H1 (cell line): ENCODE measurements at regions not wholly inside any gene's neighbourhood (a gene's known extent, or its start where the extent isn't known, plus 50 kb on each side); places are given as distances from the start of the nearest gene placed in this dataset.

ENCODE experiments used
- CTCF ChIA-PET: fragments of 300-600 bp; sonication (Branson Sonifier 250); formaldehyde crosslinking; loops from one replicate; lab custom pipeline; 2021; ENCODE audit not compliant: partially characterized antibody; lab: Charles Lee
- POLR2A ChIA-PET: fragments of 300-600 bp; sonication (Branson Sonifier 250); formaldehyde crosslinking; loops from one replicate; lab custom pipeline; 2021; ENCODE audit warnings: inconsistent platforms; ENCODE audit not compliant: partially characterized antibody; lab: Charles Lee
- DNase-seq, 2 experiments: peaks; one replicate each; pipeline versions ENCODE4 v3.0.0 to v3.0.0-alpha.2; 2010 to 2022; ENCODE audit warnings: low spot score in 2 of 2, low read depth in 1 of 2, mixed read lengths in 1 of 2
- FAIRE-seq: peaks from 2 replicates; lab custom pipeline; 2011; peaks lifted over from hg19 to GRCh38; lab: Jason Lieb, UNC
- H2AFZ ChIP-seq: 2 replicates; pipeline ENCODE4 v1.8.1; 2012; ENCODE audit warnings: low read length, inconsistent platforms
- H2AK5ac ChIP-seq: 2 replicates; pipeline ENCODE4 v1.6.1; 2013; ENCODE audit warnings: low read depth, low read length
- H2BK120ac ChIP-seq: replicated peaks from 2 replicates; pipeline ENCODE3; 2013; ENCODE audit warnings: low read depth, low read length, inconsistent platforms
- H2BK12ac ChIP-seq: 2 replicates; pipeline ENCODE4 v1.6.1; 2013; ENCODE audit warnings: low read depth, low read length
- H2BK15ac ChIP-seq: 2 replicates; pipeline ENCODE4 v1.6.1; 2013; ENCODE audit warnings: low read length
- H2BK20ac ChIP-seq: 2 replicates; pipeline ENCODE4 v1.6.1; 2013; ENCODE audit warnings: low read length
- H2BK5ac ChIP-seq: 2 replicates; pipeline ENCODE4 v1.6.1; 2013; ENCODE audit warnings: low read depth, low read length
- H3K14ac ChIP-seq: 2 replicates; pipeline ENCODE4 v1.6.1; 2013; ENCODE audit warnings: inconsistent platforms; ENCODE audit not compliant: insufficient read length
- H3K18ac ChIP-seq: 2 replicates; pipeline ENCODE4 v1.6.1; 2013; ENCODE audit warnings: low read length; ENCODE audit errors: extremely low read depth
- H3K23ac ChIP-seq: 2 replicates; pipeline ENCODE4 v1.6.1; 2013; ENCODE audit warnings: inconsistent platforms; ENCODE audit not compliant: insufficient read length
- H3K23me2 ChIP-seq: 2 replicates; pipeline ENCODE4 v1.6.1; 2013; ENCODE audit warnings: low read depth, low read length
- H3K27ac ChIP-seq: 2 replicates; pipeline ENCODE4 v1.6.1; 2011; ENCODE audit warnings: low read depth, low read length, inconsistent platforms
- H3K27me3 ChIP-seq, 4 experiments: replicated peaks in 1 of 4; 1 replicate in 1 of 4; 2 replicates in 3 of 4; pipeline versions ENCODE4 v1.6.1 to v1.8.1; 2011 to 2013; ENCODE audit warnings: low read length in 3 of 4, mild to moderate bottlenecking in 3 of 4, inconsistent platforms in 2 of 4, mixed read lengths in 2 of 4, moderate library complexity in 1 of 4; ENCODE audit not compliant: control insufficient read depth in 3 of 4, insufficient read depth in 3 of 4; ENCODE audit errors: extremely low read depth in 1 of 4
- H3K36me3 ChIP-seq, 4 experiments: 2 replicates each; pipeline versions ENCODE4 v1.6.1 to v1.8.1; 2011 to 2013; ENCODE audit warnings: mild to moderate bottlenecking in 4 of 4, low read length in 3 of 4, moderate library complexity in 2 of 4, control low read depth in 1 of 4, inconsistent platforms in 1 of 4; ENCODE audit not compliant: insufficient read depth in 4 of 4, control insufficient read depth in 2 of 4
- H3K4ac ChIP-seq: replicated peaks from 2 replicates; pipeline ENCODE3; 2013; ENCODE audit warnings: low read length, low read depth, mixed read lengths, inconsistent platforms; ENCODE audit not compliant: insufficient read length
- H3K4me1 ChIP-seq, 4 experiments: replicated peaks in 1 of 4; 1 replicate in 1 of 4; 2 replicates in 3 of 4; pipeline versions ENCODE4 v1.6.1 to v1.8.1; 2011 to 2013; ENCODE audit warnings: low read length in 3 of 4, inconsistent platforms in 2 of 4, mixed read lengths in 1 of 4; ENCODE audit not compliant: insufficient read depth in 4 of 4, control insufficient read depth in 3 of 4
- H3K4me2 ChIP-seq, 2 experiments: 2 replicates each; pipeline versions ENCODE4 v1.6.1 to v1.8.1; 2011 to 2013; ENCODE audit warnings: low read depth in 2 of 2, low read length in 2 of 2, control low read depth in 1 of 2, inconsistent platforms in 1 of 2, mild to moderate bottlenecking in 1 of 2; ENCODE audit not compliant: insufficient read depth in 1 of 2
- H3K4me3 ChIP-seq, 4 experiments: fragments of 200-600, 300-600 bp in 1 of 4; sonication (generic), shearing (Covaris generic), sonication (Bioruptor Twin) in 1 of 4; 2 replicates each; pipeline versions ENCODE4 v1.5.1 to v1.8.1; 2011 to 2016; ENCODE audit warnings: low read length in 4 of 4, low read depth in 3 of 4, control low read depth in 2 of 4, inconsistent platforms in 2 of 4, mild to moderate bottlenecking in 2 of 4, mixed read lengths in 1 of 4, moderate library complexity in 1 of 4; ENCODE audit not compliant: insufficient read depth in 2 of 4; ENCODE audit errors: extremely low read depth in 1 of 4
- H3K56ac ChIP-seq: replicated peaks from 2 replicates; pipeline ENCODE3; 2013; ENCODE audit warnings: low read depth, mild to moderate bottlenecking, mixed read lengths, low read length, inconsistent platforms; ENCODE audit not compliant: insufficient read length
- H3K79me1 ChIP-seq: 2 replicates; pipeline ENCODE4 v1.6.1; 2013; ENCODE audit warnings: low read depth, low read length, control low read depth
- H3K79me2 ChIP-seq, 2 experiments: 2 replicates each; pipeline versions ENCODE4 v1.6.1 to v1.8.1; 2012 to 2013; ENCODE audit warnings: low read length in 2 of 2, mild to moderate bottlenecking in 2 of 2, inconsistent platforms in 1 of 2; ENCODE audit not compliant: insufficient read depth in 2 of 2, control insufficient read depth in 1 of 2
- H3K9ac ChIP-seq, 4 experiments: replicated peaks in 1 of 4; 1 replicate in 1 of 4; 2 replicates in 3 of 4; pipeline versions ENCODE4 v1.6.1 to v1.8.1; 2011 to 2013; ENCODE audit warnings: low read depth in 3 of 4, low read length in 3 of 4, control low read depth in 2 of 4, mild to moderate bottlenecking in 2 of 4, moderate library complexity in 2 of 4, inconsistent platforms in 1 of 4; ENCODE audit errors: extremely low read depth in 1 of 4
- H3K9me3 ChIP-seq, 2 experiments: 2 replicates each; pipeline versions ENCODE4 v1.6.1 to v1.8.1; 2012 to 2013; ENCODE audit warnings: mild to moderate bottlenecking in 2 of 2, moderate library complexity in 2 of 2, control low read depth in 1 of 2, inconsistent platforms in 1 of 2, low read depth in 1 of 2, low read length in 1 of 2, mixed read lengths in 1 of 2; ENCODE audit not compliant: insufficient read depth in 2 of 2
- H4K20me1 ChIP-seq, 2 experiments: replicated peaks in 1 of 2; 2 replicates each; pipeline versions ENCODE3 to v1.8.1; 2011 to 2013; ENCODE audit warnings: inconsistent platforms in 2 of 2, low read length in 2 of 2, mild to moderate bottlenecking in 1 of 2; ENCODE audit not compliant: insufficient read depth in 2 of 2, control insufficient read depth in 1 of 2
- H4K5ac ChIP-seq: 2 replicates; pipeline ENCODE4 v1.6.1; 2013; ENCODE audit warnings: low read length, low read depth, mixed read lengths, inconsistent platforms; ENCODE audit not compliant: insufficient read length
- H4K8ac ChIP-seq: 2 replicates; pipeline ENCODE4 v1.8.0; 2013; ENCODE audit warnings: mild to moderate bottlenecking, moderate library complexity, low read length, inconsistent platforms; ENCODE audit not compliant: insufficient read depth; ENCODE audit errors: extremely low read depth
- H4K91ac ChIP-seq: replicated peaks from 2 replicates; pipeline ENCODE3; 2013; ENCODE audit warnings: low read length, mixed read lengths, inconsistent platforms; ENCODE audit not compliant: insufficient read length
- CBX5 ChIP-seq: fragments of 300-800, 300-1000 bp; sonication (generic); IDR thresholded peaks from 2 replicates; pipeline ENCODE4 v1.7.1; 2016; ENCODE audit warnings: antibody characterized with exemption, low read length, low read depth
- CTBP2 ChIP-seq: IDR thresholded peaks from 2 replicates; pipeline ENCODE4 v1.7.0; 2011; ENCODE audit warnings: borderline replicate concordance, mild to moderate bottlenecking, moderate library complexity, mixed read lengths, low read length; ENCODE audit not compliant: insufficient read depth, insufficient read length
- FOSL1 ChIP-seq: IDR thresholded peaks from 2 replicates; pipeline ENCODE4 v1.6.1; 2011; ENCODE audit warnings: mild to moderate bottlenecking, low read depth, low read length, moderate library complexity; ENCODE audit not compliant: insufficient read depth
- GABPA ChIP-seq: IDR thresholded peaks from 2 replicates; pipeline ENCODE4 v1.6.1; 2011; ENCODE audit warnings: mild to moderate bottlenecking, low read length, moderate library complexity, borderline replicate concordance; ENCODE audit not compliant: insufficient read depth
- HDAC2 ChIP-seq, 2 experiments: fragments of 300-600 bp in 1 of 2; sonication (generic) in 1 of 2; IDR thresholded peaks; 2 replicates each; pipeline ENCODE4 v1.6.1; 2011 to 2012; ENCODE audit warnings: low read depth in 2 of 2, low read length in 2 of 2, mild to moderate bottlenecking in 2 of 2, moderate library complexity in 2 of 2, borderline replicate concordance in 1 of 2, inconsistent platforms in 1 of 2
- JUN ChIP-seq: IDR thresholded peaks from 2 replicates; pipeline ENCODE4 v1.6.1; 2011; ENCODE audit warnings: low read depth, mild to moderate bottlenecking, improper control_type of control experiment, low read length
- KDM5A ChIP-seq: fragments of 200-600 bp; IDR thresholded peaks from 2 replicates; pipeline ENCODE4 v1.7.1; 2012; ENCODE audit warnings: mild to moderate bottlenecking, low read length, inconsistent platforms, mixed read lengths
- SAP30 ChIP-seq: fragments of 300-600 bp; sonication (generic); IDR thresholded peaks from 2 replicates; pipeline ENCODE4 v1.7.1; 2012; ENCODE audit warnings: low read length, moderate library complexity, mild to moderate bottlenecking, inconsistent platforms; ENCODE audit not compliant: insufficient read depth, insufficient replicate concordance
- TAF7 ChIP-seq: optimal IDR thresholded peaks from 2 replicates; pipeline ENCODE3; 2011; ENCODE audit warnings: low read depth, mild to moderate bottlenecking, inconsistent platforms, low read length, moderate library complexity, borderline replicate concordance
- TBP ChIP-seq: IDR thresholded peaks from 2 replicates; pipeline ENCODE4 v1.6.1; 2011; ENCODE audit warnings: low read depth, low read length, improper control_type of control experiment
- WGBS, 2 experiments: shearing (Covaris generic) in 1 of 2; methylation state at CpG; one replicate each; pipeline versions ENCODE4 v1.1.6 to v1.1.7; 2013 to 2015; ENCODE audit warnings: low lambda C conversion rate in 2 of 2, mixed read lengths in 2 of 2, inconsistent platforms in 1 of 2, low coverage in 1 of 2, missing lambda C conversion rate in 1 of 2; ENCODE audit not compliant: insufficient replicate concordance in 2 of 2, insufficient coverage in 1 of 2, insufficient read length in 1 of 2; ENCODE audit errors: extremely low coverage in 1 of 2, missing lambda C conversion rate in 1 of 2; 5-methylcytosine and 5-hydroxymethylcytosine counted together
- TF ChIP-seq, protein P1 (sequence below): IDR thresholded peaks from 2 replicates; pipeline ENCODE4 v1.6.1; 2011; ENCODE audit warnings: low read depth, mild to moderate bottlenecking, low read length; ENCODE audit not compliant: insufficient read depth
- TF ChIP-seq, protein P2 (sequence below): IDR thresholded peaks from 2 replicates; pipeline ENCODE4 v1.6.1; 2012; ENCODE audit warnings: low read length, inconsistent platforms

DNA sequence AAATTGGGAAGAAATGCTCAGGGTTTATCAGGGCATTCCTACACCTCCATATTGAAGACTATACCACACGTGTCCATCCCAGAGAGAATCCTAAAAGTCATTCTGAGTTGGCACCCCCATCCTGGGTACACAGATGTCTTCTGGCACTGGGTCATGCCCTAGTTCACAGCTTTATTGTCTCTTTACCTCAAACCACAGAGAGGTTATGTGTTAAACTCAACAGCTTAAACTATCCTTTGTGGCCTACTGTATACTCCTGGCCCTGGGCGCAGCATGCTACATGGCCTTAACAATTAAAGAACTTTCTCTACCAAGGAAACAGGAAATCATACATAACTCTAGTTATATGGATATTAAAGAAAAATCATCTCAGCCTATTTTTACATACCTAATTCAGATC is 115.6 kb upstream of the SEM1 start:
- CTCF ChIA-PET = no interaction called here
- no peak overlapping the region for H3K4ac ChIP-seq
- TF ChIP-seq CBX5 (no peak), FOSL1 (no peak), TBP (no peak), GABPA (no peak), KDM5A (no peak), TAF7 (no peak), CTBP2 (no peak), JUN (no peak), HDAC2 (IDR thresholded peaks at IDR 0.05; ENCODE audit: borderline replicate concordance in 1 of 2, low read depth in 2 of 2, low read length in 2 of 2) (no peak), SAP30 (no peak)
- TF ChIP-seq, protein P1, sequence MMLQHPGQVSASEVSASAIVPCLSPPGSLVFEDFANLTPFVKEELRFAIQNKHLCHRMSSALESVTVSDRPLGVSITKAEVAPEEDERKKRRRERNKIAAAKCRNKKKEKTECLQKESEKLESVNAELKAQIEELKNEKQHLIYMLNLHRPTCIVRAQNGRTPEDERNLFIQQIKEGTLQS = no peak
- TF ChIP-seq, protein P2, sequence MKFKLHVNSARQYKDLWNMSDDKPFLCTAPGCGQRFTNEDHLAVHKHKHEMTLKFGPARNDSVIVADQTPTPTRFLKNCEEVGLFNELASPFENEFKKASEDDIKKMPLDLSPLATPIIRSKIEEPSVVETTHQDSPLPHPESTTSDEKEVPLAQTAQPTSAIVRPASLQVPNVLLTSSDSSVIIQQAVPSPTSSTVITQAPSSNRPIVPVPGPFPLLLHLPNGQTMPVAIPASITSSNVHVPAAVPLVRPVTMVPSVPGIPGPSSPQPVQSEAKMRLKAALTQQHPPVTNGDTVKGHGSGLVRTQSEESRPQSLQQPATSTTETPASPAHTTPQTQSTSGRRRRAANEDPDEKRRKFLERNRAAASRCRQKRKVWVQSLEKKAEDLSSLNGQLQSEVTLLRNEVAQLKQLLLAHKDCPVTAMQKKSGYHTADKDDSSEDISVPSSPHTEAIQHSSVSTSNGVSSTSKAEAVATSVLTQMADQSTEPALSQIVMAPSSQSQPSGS = no peak

More for the DNA sequence above, 115.6 kb upstream of the SEM1 start:
- no peak for DNase-seq
- Histone ChIP-seq H3K23ac (no peak overlapping the region), H3K27ac (no peak overlapping the region), H3K4me2 (no peak overlapping the region), H2BK12ac (no peak overlapping the region), H3K27me3 (no peaks in the 10 kb centered on the region), H3K4me1 (no peaks in the 10 kb centered on the region), H4K8ac (no peak overlapping the region), H3K9ac (no peak overlapping the region), H2BK5ac (no peak overlapping the region), H3K18ac (no peak overlapping the region), H2AK5ac (no peak overlapping the region), H3K36me3 (no peaks in the 10 kb centered on the region), H3K14ac (no peak overlapping the region), H2AFZ (no peak overlapping the region), H3K79me2 (no peaks in the 10 kb centered on the region), H4K91ac (no peak overlapping the region), H2BK20ac (no peak overlapping the region), H3K79me1 (no peaks in the 10 kb centered on the region), H2BK120ac (no peak overlapping the region), H3K23me2 (no peaks in the 10 kb centered on the region), H3K9me3 (no peaks in the 10 kb centered on the region), H2BK15ac (no peak overlapping the region), H3K4me3 (no peak overlapping the region), H4K20me1 (no peaks in the 10 kb centered on the region), H3K56ac (no peak overlapping the region), H4K5ac (no peak overlapping the region)
- no peak for FAIRE-seq
- 87% methylated on average over 2 of the region's 2 CpGs; no CpG with 5 or more reads in 1 of the 2 experiments for WGBS, 2 experiments
- POLR2A ChIA-PET = no interaction called here
